ENCODE measurements at regions not wholly inside any gene's neighbourhood (a gene's known extent, or its start where the extent isn't known, plus 50 kb on each side); places are given as distances from the start of the nearest gene placed in this dataset.

DNA sequence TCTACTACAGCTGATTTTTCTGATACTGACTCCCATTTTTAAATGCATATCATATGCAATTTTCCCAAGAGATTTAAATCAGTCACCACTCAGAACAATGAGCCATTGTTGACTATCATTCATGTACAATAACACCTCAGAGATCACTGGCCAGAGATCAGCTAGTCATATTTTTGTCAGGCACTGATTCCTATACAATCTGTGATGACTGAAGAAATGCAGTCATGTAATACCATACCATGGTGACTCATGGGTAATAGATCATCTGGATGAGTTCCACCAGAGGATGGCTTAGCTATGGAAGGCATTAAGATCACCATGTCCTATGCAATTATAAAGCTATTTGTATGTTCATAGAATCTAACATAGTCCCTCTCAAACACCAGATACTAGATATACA is 285.7 kb upstream of the DCC start:
- Histone ChIP-seq H3K9ac (ENCODE audit: insufficient read length) (no peak overlapping the region), H3K9me3 (ENCODE audit: low read depth, low read length) (no peaks in the 10 kb centered on the region), H3K4me3 (no peak overlapping the region), H3K27ac (no peak overlapping the region), H3K36me3 (ENCODE audit: insufficient read depth, low read length) (no peaks in the 10 kb centered on the region)
- no peak for DNase-seq (ENCODE audit: low read depth, low spot score)
- TF ChIP-seq EZH2 (IDR thresholded peaks at IDR 0.05) (no peak), FOXP2 (optimal IDR thresholded peaks at IDR 0.05; ENCODE audit: control extremely low read depth, extremely low read length, insufficient read depth) (no peak), POLR2AphosphoS5 (IDR thresholded peaks at IDR 0.05; ENCODE audit: borderline replicate concordance, low read depth, low read length) (no peak)

DNA sequence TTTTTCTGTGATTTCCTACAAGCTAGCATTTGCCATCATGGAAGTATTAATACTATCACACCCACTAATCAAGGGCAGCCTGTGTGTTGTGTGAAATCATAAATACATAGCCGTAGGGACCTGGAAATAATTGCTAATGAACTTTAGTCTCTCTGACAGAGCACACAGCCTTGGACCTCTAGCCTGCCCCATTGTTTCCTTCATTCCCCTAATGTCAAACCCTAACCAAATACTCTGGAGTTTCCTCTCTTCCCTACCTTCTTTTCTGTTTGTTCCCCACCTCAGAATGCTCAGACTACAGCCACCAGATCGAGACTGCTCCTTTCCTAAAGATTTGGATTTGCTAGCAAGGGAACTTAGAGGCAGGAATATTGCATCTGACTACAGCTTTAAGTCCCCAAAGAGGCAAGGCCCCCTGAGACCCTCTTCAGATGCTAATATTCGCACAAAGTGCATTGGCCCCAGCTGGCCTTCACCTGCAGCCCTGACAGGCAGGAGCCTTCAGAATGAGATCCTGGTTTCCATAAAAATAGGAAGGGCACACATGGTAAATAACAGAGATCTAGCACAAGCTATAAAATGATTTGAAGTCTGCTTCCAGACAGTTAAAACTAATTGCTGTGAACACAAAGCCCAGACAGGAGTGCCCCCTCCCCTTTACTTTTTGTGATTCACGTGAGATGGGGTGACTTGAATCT is 279.2 kb upstream of the DCC start:
- no peaks in the 10 kb centered on the region for H3K9me3 ChIP-seq (ENCODE audit: low read depth, low read length)
- no peaks in the 10 kb centered on the region for H3K36me3 ChIP-seq (ENCODE audit: insufficient read depth, low read length)
- no peak for DNase-seq (ENCODE audit: low read depth, low spot score)
- no peak overlapping the region for H3K9ac ChIP-seq (ENCODE audit: insufficient read length)
- no peak for TF ChIP-seq EZH2 (IDR thresholded peaks at IDR 0.05)
- no peak for TF ChIP-seq FOXP2 (optimal IDR thresholded peaks at IDR 0.05; ENCODE audit: control extremely low read depth, extremely low read length, insufficient read depth)
- TF ChIP-seq POLR2AphosphoS5 (IDR thresholded peaks at IDR 0.05; ENCODE audit: borderline replicate concordance, low read depth, low read length), result no peak
- no peak overlapping the region for H3K27ac ChIP-seq
- no peak overlapping the region for H3K4me3 ChIP-seq

DNA sequence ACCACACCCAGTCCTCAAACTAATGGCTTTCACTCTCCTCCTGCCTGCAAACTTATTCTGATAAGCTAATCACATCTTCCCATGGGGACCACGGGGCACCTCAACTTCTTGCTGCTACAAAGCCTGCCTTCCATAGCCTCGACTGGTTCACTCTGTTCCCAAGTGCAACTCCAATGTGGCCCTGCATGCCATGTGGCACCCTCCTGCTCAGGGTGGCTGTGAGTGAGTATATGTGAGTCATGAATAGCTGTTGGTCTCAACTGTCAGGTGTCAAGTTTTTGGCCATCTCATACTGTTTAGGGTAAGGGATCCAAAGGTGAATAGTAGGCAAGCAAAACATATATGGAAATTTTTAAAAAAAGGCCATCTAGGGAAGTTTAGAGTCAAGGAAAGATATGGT is 276.1 kb upstream of the DCC start:
- no peak for DNase-seq (ENCODE audit: low read depth, low spot score)
- TF ChIP-seq POLR2AphosphoS5 (IDR thresholded peaks at IDR 0.05; ENCODE audit: borderline replicate concordance, low read depth, low read length) (no peak), EZH2 (IDR thresholded peaks at IDR 0.05) (no peak), FOXP2 (optimal IDR thresholded peaks at IDR 0.05; ENCODE audit: control extremely low read depth, extremely low read length, insufficient read depth) (no peak)
- Histone ChIP-seq H3K4me3 (no peak overlapping the region), H3K9me3 (ENCODE audit: low read depth, low read length) (no peaks in the 10 kb centered on the region), H3K36me3 (ENCODE audit: insufficient read depth, low read length) (no peaks in the 10 kb centered on the region), H3K27ac (no peak overlapping the region), H3K9ac (ENCODE audit: insufficient read length) (no peak overlapping the region)

DNA sequence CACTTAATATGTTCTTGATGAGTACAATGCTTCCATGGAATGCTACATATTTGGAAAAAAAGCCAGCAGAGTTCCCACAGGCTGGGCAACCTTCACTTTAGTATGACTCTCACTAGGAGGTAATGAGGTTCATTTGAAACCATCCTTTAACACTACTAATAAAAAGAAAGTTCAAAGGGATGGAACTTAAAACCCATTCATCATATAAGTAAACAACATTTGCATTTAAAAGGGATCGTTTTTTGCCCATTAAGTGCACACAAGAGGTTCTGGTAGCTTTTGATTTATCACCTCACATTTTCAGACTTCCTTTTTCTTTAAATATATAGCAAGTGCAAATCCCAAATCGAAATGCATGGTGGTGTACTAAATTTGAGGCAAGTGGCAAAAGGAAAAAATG is 270.8 kb upstream of the DCC start:
- Histone ChIP-seq H3K9me3 (ENCODE audit: low read depth, low read length) (no peaks in the 10 kb centered on the region), H3K27ac (no peak overlapping the region), H3K4me3 (no peak overlapping the region), H3K36me3 (ENCODE audit: insufficient read depth, low read length) (no peaks in the 10 kb centered on the region), H3K9ac (ENCODE audit: insufficient read length) (no peak overlapping the region)
- no peak for DNase-seq (ENCODE audit: low read depth, low spot score)
- TF ChIP-seq POLR2AphosphoS5 (IDR thresholded peaks at IDR 0.05; ENCODE audit: borderline replicate concordance, low read depth, low read length) (no peak), EZH2 (IDR thresholded peaks at IDR 0.05) (no peak)

DNA sequence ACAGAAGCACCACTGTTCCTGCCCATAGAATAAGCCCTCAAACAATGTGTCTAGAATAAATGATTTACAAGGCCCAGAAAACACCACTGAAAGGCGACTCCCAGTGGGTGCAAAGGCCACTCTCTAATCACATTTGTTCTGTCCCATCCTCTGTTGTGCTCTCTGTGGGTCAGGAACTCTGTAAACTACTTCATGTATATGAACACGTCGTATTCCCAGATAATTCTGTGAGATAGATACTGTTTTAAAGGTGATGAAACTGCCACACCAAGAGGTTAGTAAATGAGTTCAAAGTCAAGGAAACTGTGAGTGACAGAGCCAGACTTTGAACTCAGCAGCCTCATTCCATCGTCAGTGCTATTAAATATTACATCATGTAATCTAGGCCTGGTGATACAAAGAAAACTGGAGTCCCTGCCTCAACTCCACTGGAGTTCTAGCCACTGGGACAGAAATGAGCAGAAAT is 269.7 kb upstream of the DCC start:
- Histone ChIP-seq H3K4me3 (no peak overlapping the region), H3K9ac (ENCODE audit: insufficient read length) (no peak overlapping the region), H3K36me3 (ENCODE audit: insufficient read depth, low read length) (no peaks in the 10 kb centered on the region), H3K27ac (no peak overlapping the region), H3K9me3 (ENCODE audit: low read depth, low read length) (no peaks in the 10 kb centered on the region)
- TF ChIP-seq POLR2AphosphoS5 (IDR thresholded peaks at IDR 0.05; ENCODE audit: borderline replicate concordance, low read depth, low read length) (no peak), FOXP2 (optimal IDR thresholded peaks at IDR 0.05; ENCODE audit: control extremely low read depth, extremely low read length, insufficient read depth) (no peak), EZH2 (IDR thresholded peaks at IDR 0.05) (no peak)
- no peak for DNase-seq (ENCODE audit: low read depth, low spot score)

DNA sequence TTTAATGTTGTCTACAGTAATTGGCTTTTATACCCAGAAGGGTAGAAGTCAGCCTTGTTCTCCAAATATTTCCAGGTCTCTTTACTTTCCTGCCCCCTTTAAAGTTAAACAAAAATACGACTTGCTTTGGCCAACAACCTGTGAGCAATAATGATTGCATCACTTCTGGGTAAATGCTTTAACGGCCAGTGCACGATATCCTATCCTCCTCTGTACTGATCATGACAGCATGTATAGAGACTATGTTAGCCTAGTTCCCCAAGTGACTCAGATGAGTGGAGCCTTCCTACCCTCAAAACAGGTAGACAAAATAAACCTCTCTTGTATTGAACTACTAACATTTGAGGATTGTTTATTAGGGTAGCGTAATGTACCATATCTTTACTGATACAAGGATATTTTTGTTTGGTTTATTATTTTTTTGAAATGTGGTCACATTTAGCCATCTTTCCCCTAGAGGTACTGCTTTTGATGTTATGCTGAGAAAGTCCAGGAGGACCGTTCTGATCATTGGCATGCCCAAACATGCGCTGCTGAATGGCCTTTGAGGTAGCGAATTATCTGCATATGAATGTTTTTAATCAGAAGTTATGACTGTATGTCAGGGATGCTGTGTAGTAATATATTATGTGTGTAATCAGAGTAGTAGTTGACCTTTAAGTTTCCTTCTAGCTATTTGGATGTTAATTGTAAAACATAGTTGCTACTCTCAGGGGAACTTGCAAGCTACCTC is 262.6 kb upstream of the DCC start:
- no peaks in the 10 kb centered on the region for H3K36me3 ChIP-seq (ENCODE audit: insufficient read depth, low read length)
- no peak for TF ChIP-seq POLR2AphosphoS5 (IDR thresholded peaks at IDR 0.05; ENCODE audit: borderline replicate concordance, low read depth, low read length)
- no peak for TF ChIP-seq EZH2 (IDR thresholded peaks at IDR 0.05)
- TF ChIP-seq FOXP2 (optimal IDR thresholded peaks at IDR 0.05; ENCODE audit: control extremely low read depth, extremely low read length, insufficient read depth), result no peak
- no peak overlapping the region for H3K27ac ChIP-seq
- H3K4me3 ChIP-seq, result no peak overlapping the region
- no peaks in the 10 kb centered on the region for H3K9me3 ChIP-seq (ENCODE audit: low read depth, low read length)
- no peak overlapping the region for H3K9ac ChIP-seq (ENCODE audit: insufficient read length)
- DNase-seq (ENCODE audit: low read depth, low spot score), result no peak

DNA sequence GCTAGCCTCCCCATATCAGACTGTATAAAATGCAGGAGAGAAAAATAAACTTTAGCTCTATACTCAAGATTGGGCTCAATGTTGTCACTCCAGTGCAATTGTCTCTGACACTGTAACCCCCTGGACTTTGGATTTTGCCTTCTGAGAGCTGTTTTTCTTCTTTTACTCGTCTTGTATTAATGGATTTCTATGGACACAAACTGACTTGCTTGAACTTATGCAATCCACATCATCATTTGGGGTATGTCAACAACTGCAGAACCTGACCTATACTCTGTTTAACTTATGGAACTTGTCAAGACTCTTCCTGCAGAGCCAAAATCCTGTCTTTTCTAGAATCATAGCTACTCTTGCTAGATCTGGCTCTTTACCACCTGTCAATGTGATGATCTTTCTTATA is 257.8 kb upstream of the DCC start:
- no peak for TF ChIP-seq POLR2AphosphoS5 (IDR thresholded peaks at IDR 0.05; ENCODE audit: borderline replicate concordance, low read depth, low read length)
- TF ChIP-seq EZH2 (IDR thresholded peaks at IDR 0.05), result no peak
- no peak for TF ChIP-seq FOXP2 (optimal IDR thresholded peaks at IDR 0.05; ENCODE audit: control extremely low read depth, extremely low read length, insufficient read depth)
- Histone ChIP-seq H3K27ac (no peak overlapping the region), H3K9ac (ENCODE audit: insufficient read length) (no peak overlapping the region), H3K36me3 (ENCODE audit: insufficient read depth, low read length) (no peaks in the 10 kb centered on the region), H3K4me3 (no peak overlapping the region), H3K9me3 (ENCODE audit: low read depth, low read length) (no peaks in the 10 kb centered on the region)
- no peak for DNase-seq (ENCODE audit: low read depth, low spot score)

DNA sequence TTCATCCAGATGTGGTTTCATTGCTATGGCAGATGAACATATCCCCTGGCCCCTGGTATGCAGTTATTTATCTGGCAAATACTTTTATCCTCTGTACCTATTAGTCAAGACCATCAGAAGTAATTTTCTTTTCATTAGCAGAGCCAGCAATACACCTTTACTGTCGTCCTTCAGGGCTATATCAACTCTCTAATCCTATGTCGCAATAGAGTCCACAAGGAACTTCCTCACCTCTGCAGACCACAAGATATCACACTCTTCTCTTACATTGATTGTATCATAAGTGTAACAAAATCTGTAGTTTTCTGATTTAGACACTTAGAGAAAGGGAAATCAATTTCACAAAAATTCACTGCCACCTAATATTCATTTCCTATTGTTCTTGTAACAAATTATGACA is 252.9 kb upstream of the DCC start:
- no peaks in the 10 kb centered on the region for H3K9me3 ChIP-seq (ENCODE audit: low read depth, low read length)
- H3K27ac ChIP-seq, result no peak overlapping the region
- H3K36me3 ChIP-seq (ENCODE audit: insufficient read depth, low read length), result no peaks in the 10 kb centered on the region
- DNase-seq (ENCODE audit: low read depth, low spot score), result no peak
- TF ChIP-seq FOXP2 (optimal IDR thresholded peaks at IDR 0.05; ENCODE audit: control extremely low read depth, extremely low read length, insufficient read depth) (no peak), POLR2AphosphoS5 (IDR thresholded peaks at IDR 0.05; ENCODE audit: borderline replicate concordance, low read depth, low read length) (no peak), EZH2 (IDR thresholded peaks at IDR 0.05) (no peak)
- no peak overlapping the region for H3K4me3 ChIP-seq
- no peak overlapping the region for H3K9ac ChIP-seq (ENCODE audit: insufficient read length)
